Spleen (tissue), 11 donors: ENCODE measurements at regions not wholly inside any gene's neighbourhood (a gene's known extent, or its start where the extent isn't known, plus 50 kb on each side); places are given as distances from the start of the nearest gene placed in this dataset.

ENCODE experiments used
- DNase-seq: peaks from one replicate; pipeline ENCODE4 v3.0.0-alpha.2; 2020
- H3K27ac ChIP-seq, 8 donors: fragments of 200-600 bp; sonication (generic) in 7 of 8; 1 replicate in 4 of 8; 2 replicates in 4 of 8; pipeline versions ENCODE4 v1.5.0 to v1.8.0; 2016 to 2021; ENCODE audit warnings: inconsistent platforms in 4 of 8, mild to moderate bottlenecking in 4 of 8, moderate library complexity in 1 of 8
- H3K27me3 ChIP-seq, 7 donors: fragments of 200-600 bp; sonication (generic) in 6 of 7; replicated peaks in 1 of 7; 1 replicate in 4 of 7; 2 replicates in 3 of 7; pipeline versions ENCODE4 v1.5.0 to v1.8.0; 2016 to 2021; ENCODE audit warnings: inconsistent platforms in 3 of 7, mild to moderate bottlenecking in 1 of 7
- H3K36me3 ChIP-seq, 6 donors: fragments of 200-600 bp; sonication (generic) in 5 of 6; 1 replicate in 4 of 6; 2 replicates in 2 of 6; pipeline versions ENCODE4 v1.5.0 to v1.8.0; 2016 to 2021; ENCODE audit warnings: inconsistent platforms in 2 of 6
- H3K4me1 ChIP-seq, 6 donors: fragments of 200-600 bp; sonication (generic) in 5 of 6; 1 replicate in 3 of 6; 2 replicates in 3 of 6; pipeline versions ENCODE4 v1.5.0 to v1.8.0; 2016 to 2021; ENCODE audit warnings: inconsistent platforms in 3 of 6
- H3K4me3 ChIP-seq, 8 donors: fragments of 200-600 bp; sonication (generic) in 7 of 8; 1 replicate in 4 of 8; 2 replicates in 4 of 8; pipeline versions ENCODE4 v1.5.0 to v1.8.0; 2016 to 2021; ENCODE audit warnings: inconsistent platforms in 4 of 8, mild to moderate bottlenecking in 4 of 8, moderate library complexity in 2 of 8
- H3K9me3 ChIP-seq, 8 donors: fragments of 200-600 bp; sonication (generic) in 7 of 8; 1 replicate in 4 of 8; 2 replicates in 4 of 8; pipeline versions ENCODE4 v1.5.0 to v1.8.0; 2016 to 2021; ENCODE audit warnings: inconsistent platforms in 4 of 8
- CTCF ChIP-seq, 11 experiments: fragments of 200-600 bp in 7 of 11; fragments of 450-650 bp in 4 of 11; sonication (generic) in 4 of 11; IDR thresholded peaks in 8 of 11; conservative IDR thresholded peaks in 3 of 11; 1 replicate in 7 of 11; 2 replicates in 4 of 11; pipeline versions ENCODE4 v1.4.0 to v1.8.0; 2016 to 2021; ENCODE audit warnings: antibody characterized with exemption in 11 of 11, inconsistent platforms in 4 of 11, mild to moderate bottlenecking in 1 of 11
- POLR2A ChIP-seq, 3 donors: fragments of 450-650 bp; IDR thresholded peaks; one replicate each; pipeline ENCODE4 v1.5.1; 2017; ENCODE audit warnings: antibody characterized with exemption in 3 of 3, mild to moderate bottlenecking in 1 of 3
- POLR2AphosphoS5 ChIP-seq, 3 donors: sonication (generic); formaldehyde crosslinking; IDR thresholded peaks; one replicate each; pipeline ENCODE4 v1.5.1; 2017; ENCODE audit warnings: antibody characterized with exemption in 3 of 3
- WGBS, 5 donors: extraction: QIAGEN DNeasy Blood & Tissue Kit in 3 of 5; methylation state at CpG; one replicate each; pipeline versions ENCODE4 v1.1.5 to v1.1.7; 2013 to 2018; 5-methylcytosine and 5-hydroxymethylcytosine counted together
- intact Hi-C: fragments of 100-400 bp; cut with DNase I; formaldehyde crosslinking; loops from one replicate; pipeline ENCODE4 v1.15.0; 2023; ENCODE audit warnings: low total_unique reads
- donor health status: healthy with polysubstance abuse.
- donor health status: DM: no; HTN: no; CAD: no; lungs with moderate emphysema.
- donor health status: DM: no; HTN: no; CAD: no.
- donor health status: Bipolar disorder and iron deficiency.
- donor health status: healthy.
- donor health status: DM: no; HTN: no; CAD: no.
- donor health status: DM: yes; HTN: yes; CAD: no.

- intact Hi-C loops = no loop called here
- H3K27ac ChIP-seq = no peak overlapping the region
- no peak for DNase-seq
- H3K4me3 ChIP-seq = no peak overlapping the region
- no peaks in the 10 kb centered on the region for H3K36me3 ChIP-seq
- WGBS, 5 donors = 65 to 72% (median 71%) methylated on average over 5 of the region's 5 CpGs
- peaks cover 0 to 11% (median 2%) of the 10 kb centered on the region in 8 donors for H3K9me3 ChIP-seq
- TF ChIP-seq POLR2A (IDR thresholded peaks at IDR 0.05) (no peak), POLR2AphosphoS5 (IDR thresholded peaks at IDR 0.05) (no peak), CTCF (IDR thresholded peaks at IDR 0.05 in 8 of 11, conservative IDR thresholded peaks at IDR 0.05 in 3 of 11) (no peak)
- peaks cover 0 to 9% (median 0%) of the 10 kb centered on the region in 6 donors for H3K4me1 ChIP-seq
- H3K27me3 ChIP-seq = no peaks in the 10 kb centered on the region
Measured at GRCh38 chr20:16178546-16179135, 394.6 kb downstream of the KIF16B start.

GRCh38 chr20:16175322-16175961 lies 397.8 kb downstream of the KIF16B start:
- H3K27ac ChIP-seq = no peak overlapping the region
- intact Hi-C loops = no loop called here
- DNase-seq = no peak
- no peak overlapping the region for H3K4me3 ChIP-seq
- TF ChIP-seq CTCF (IDR thresholded peaks at IDR 0.05 in 8 of 11, conservative IDR thresholded peaks at IDR 0.05 in 3 of 11) (no peak), POLR2A (IDR thresholded peaks at IDR 0.05) (no peak), POLR2AphosphoS5 (IDR thresholded peaks at IDR 0.05) (no peak)
- peaks cover 0 to 11% (median 2%) of the 10 kb centered on the region in 8 donors for H3K9me3 ChIP-seq
- H3K27me3 ChIP-seq = no peaks in the 10 kb centered on the region
- 45 to 58% (median 53%) methylated on average over 7 of the region's 7 CpGs for WGBS, 5 donors
- peaks cover 0 to 9% (median 0%) of the 10 kb centered on the region in 6 donors for H3K4me1 ChIP-seq
- H3K36me3 ChIP-seq = no peaks in the 10 kb centered on the region

- no peak for DNase-seq
- peaks cover 0 to 9% (median 0%) of the 10 kb centered on the region in 6 donors for H3K4me1 ChIP-seq
- no peaks in the 10 kb centered on the region for H3K27me3 ChIP-seq
- H3K36me3 ChIP-seq = no peaks in the 10 kb centered on the region
- WGBS, 5 donors = 64 to 85% (median 76%) methylated on average over 2 of the region's 2 CpGs
- no peak overlapping the region for H3K27ac ChIP-seq
- TF ChIP-seq POLR2AphosphoS5 (IDR thresholded peaks at IDR 0.05) = no peak
- TF ChIP-seq CTCF (IDR thresholded peaks at IDR 0.05 in 8 of 11, conservative IDR thresholded peaks at IDR 0.05 in 3 of 11) = no peak
- peaks cover 0 to 4% (median 0%) of the 10 kb centered on the region in 8 donors for H3K9me3 ChIP-seq
- no peak overlapping the region for H3K4me3 ChIP-seq
- intact Hi-C loops = no loop called here
Measured at GRCh38 chr20:16174311-16174710, 398.9 kb downstream of the KIF16B start.

- WGBS, 5 donors = 63 to 88% (median 83%) methylated on average over 4 of the region's 4 CpGs
- no peaks in the 10 kb centered on the region for H3K36me3 ChIP-seq
- TF ChIP-seq CTCF (IDR thresholded peaks at IDR 0.05 in 8 of 11, conservative IDR thresholded peaks at IDR 0.05 in 3 of 11) = no peak
- TF ChIP-seq POLR2AphosphoS5 (IDR thresholded peaks at IDR 0.05) = no peak
- no peak for TF ChIP-seq POLR2A (IDR thresholded peaks at IDR 0.05)
- H3K4me3 ChIP-seq = no peak overlapping the region
- no peaks in the 10 kb centered on the region for H3K27me3 ChIP-seq
- intact Hi-C loops = no loop called here
- peaks cover 0 to 9% (median 0%) of the 10 kb centered on the region in 6 donors for H3K4me1 ChIP-seq
- H3K9me3 ChIP-seq = peaks cover 0 to 4% (median 0%) of the 10 kb centered on the region in 8 donors
- no peak for DNase-seq
- H3K27ac ChIP-seq = no peak overlapping the region
Measured at GRCh38 chr20:16173044-16173443, 400.2 kb downstream of the KIF16B start.
